GM18517 (cell line): ENCODE measurements at regions not wholly inside any gene's neighbourhood (a gene's known extent, or its start where the extent isn't known, plus 50 kb on each side); places are given as distances from the start of the nearest gene placed in this dataset.

Source experiments
- ATAC-seq: cut with Tn5 transposase; IDR thresholded peaks from one replicate; pipeline ENCODE4 v1.9.1; 2021; ENCODE audit warnings: mild to moderate bottlenecking, moderate library complexity; ENCODE audit not compliant: unreplicated experiment

GRCh38 chr2:145609951-145610350, 1090.0 kb upstream of the ZEB2 start:
- no peak for ATAC-seq

- no peak for ATAC-seq
Observed at GRCh38 chr2:145601361-145601925, 1081.5 kb upstream of the ZEB2 start.

- no peak for ATAC-seq
Observed at GRCh38 chr2:145600811-145601210, 1080.9 kb upstream of the ZEB2 start.

- ATAC-seq: no peak
Observed at GRCh38 chr2:145599756-145600155, 1079.8 kb upstream of the ZEB2 start.

GRCh38 chr2:145598434-145598833, 1078.5 kb upstream of the ZEB2 start:
- no peak for ATAC-seq

GRCh38 chr2:145597809-145598208, 1077.9 kb upstream of the ZEB2 start:
- no peak for ATAC-seq

GRCh38 chr2:145597006-145597405, 1077.1 kb upstream of the ZEB2 start:
- ATAC-seq: no peak

GRCh38 chr2:145596416-145596815, 1076.5 kb upstream of the ZEB2 start:
- no peak for ATAC-seq

GRCh38 chr2:145595296-145595695, 1075.4 kb upstream of the ZEB2 start:
- no peak for ATAC-seq

GRCh38 chr2:145593991-145594614, 1074.2 kb upstream of the ZEB2 start:
- ATAC-seq: no peak

GRCh38 chr2:145593280-145593679, 1073.4 kb upstream of the ZEB2 start:
- peak; percentile 81 for ATAC-seq

GRCh38 chr2:145592361-145592760, 1072.4 kb upstream of the ZEB2 start:
- no peak for ATAC-seq

GRCh38 chr2:145591109-145591809, 1071.3 kb upstream of the ZEB2 start:
- ATAC-seq: no peak

- no peak for ATAC-seq
Observed at GRCh38 chr2:145587922-145588321, 1068.0 kb upstream of the ZEB2 start.

- ATAC-seq: no peak
Observed at GRCh38 chr2:145584353-145584752, 1064.4 kb upstream of the ZEB2 start.

GRCh38 chr2:145573608-145574007, 1053.7 kb upstream of the ZEB2 start:
- no peak for ATAC-seq

- ATAC-seq: no peak
Observed at GRCh38 chr2:145572238-145572637, 1052.3 kb upstream of the ZEB2 start.

GRCh38 chr2:145569108-145569507, 1049.2 kb upstream of the ZEB2 start:
- no peak for ATAC-seq

- ATAC-seq: no peak
Observed at GRCh38 chr2:145563741-145564615, 1044.1 kb upstream of the ZEB2 start.

GRCh38 chr2:145561152-145561551, 1041.2 kb upstream of the ZEB2 start:
- no peak for ATAC-seq

- no peak for ATAC-seq
Observed at GRCh38 chr2:145558617-145559350, 1038.9 kb upstream of the ZEB2 start.
